Gastrocnemius medialis (tissue), 4 donors: ENCODE measurements at regions not wholly inside any gene's neighbourhood (a gene's known extent, or its start where the extent isn't known, plus 50 kb on each side); places are given as distances from the start of the nearest gene placed in this dataset.
A peak's percentile ranks its signal among the peaks of the same experiment; 100 is the strongest.

ENCODE experiments used
- ATAC-seq, 2 donors: fragments of 150-250 bp; one replicate each; pipeline ENCODE4 v1.9.1; 2016
- DNase-seq, 2 donors: peaks; one replicate each; pipeline ENCODE4 v3.0.0-alpha.2; 2019
- H3K27ac ChIP-seq, 4 donors: fragments of 200-600 bp; sonication (generic); 1 replicate in 1 of 4; 2 replicates in 3 of 4; pipeline ENCODE4 v1.5.1; 2016 to 2018; ENCODE audit warnings: mild to moderate bottlenecking in 2 of 4, moderate library complexity in 1 of 4
- H3K27me3 ChIP-seq, 3 donors: fragments of 200-600 bp; sonication (generic) in 2 of 3; 1 replicate in 1 of 3; 2 replicates in 2 of 3; pipeline versions ENCODE4 v1.5.1 to v1.6.0; 2016 to 2019; ENCODE audit warnings: mild to moderate bottlenecking in 1 of 3, moderate library complexity in 1 of 3
- H3K36me3 ChIP-seq, 2 donors: fragments of 200-600 bp; sonication (generic) in 1 of 2; one replicate each; pipeline ENCODE4 v1.5.1; 2017 to 2018
- H3K4me1 ChIP-seq, 2 donors: fragments of 200-600 bp; sonication (generic) in 1 of 2; one replicate each; pipeline ENCODE4 v1.5.1; 2016 to 2017; ENCODE audit warnings: mild to moderate bottlenecking in 2 of 2
- H3K4me3 ChIP-seq, 4 donors: fragments of 200-600 bp; sonication (generic) in 3 of 4; 1 replicate in 1 of 4; 2 replicates in 3 of 4; pipeline ENCODE4 v1.5.1; 2016 to 2019; ENCODE audit warnings: mild to moderate bottlenecking in 2 of 4
- H3K9me3 ChIP-seq, 3 donors: fragments of 200-600 bp; sonication (generic) in 2 of 3; 1 replicate in 1 of 3; 2 replicates in 2 of 3; pipeline ENCODE4 v1.5.1; 2016 to 2019
- CTCF ChIP-seq, 5 experiments: fragments of 450-650 bp in 3 of 5; fragments of 200-600 bp in 2 of 5; sonication (generic) in 2 of 5; IDR thresholded peaks in 4 of 5; conservative IDR thresholded peaks in 1 of 5; 1 replicate in 4 of 5; 2 replicates in 1 of 5; pipeline ENCODE4 v1.5.1; 2016 to 2019; ENCODE audit warnings: antibody characterized with exemption in 5 of 5, mild to moderate bottlenecking in 3 of 5, moderate library complexity in 3 of 5
- POLR2A ChIP-seq, 2 donors: fragments of 450-650 bp; IDR thresholded peaks; one replicate each; pipeline ENCODE4 v1.6.1; 2017; ENCODE audit warnings: antibody characterized with exemption in 2 of 2, mild to moderate bottlenecking in 2 of 2, moderate library complexity in 2 of 2
- in situ Hi-C, 4 donors: fragments of 200-750 bp; cut with MboI; loops; one replicate each; pipeline versions ENCODE4 v1.15.0 to v1.8.0; 2017; ENCODE audit warnings: low sequenced_read_pairs in 4 of 4
- intact Hi-C: fragments of 100-400 bp; cut with DNase I; formaldehyde crosslinking; loops from one replicate; pipeline ENCODE4 v1.15.1; 2023; ENCODE audit warnings: low total_unique reads

GRCh38 chr11:103832762-103833161, 203.7 kb upstream of the DDI1 start:
- TF ChIP-seq POLR2A (IDR thresholded peaks at IDR 0.05): no peak
- TF ChIP-seq CTCF (IDR thresholded peaks at IDR 0.05 in 4 of 5, conservative IDR thresholded peaks at IDR 0.05 in 1 of 5): no peak
- intact Hi-C loops: no loop called here

GRCh38 chr11:103842191-103842590, 194.2 kb upstream of the DDI1 start:
- intact Hi-C loops: no loop called here
- no peaks in the 10 kb centered on the region for H3K4me1 ChIP-seq
- no peak for DNase-seq
- in situ Hi-C loops: no loop called here
- H3K9me3 ChIP-seq: no peaks in the 10 kb centered on the region
- no peaks in the 10 kb centered on the region for H3K36me3 ChIP-seq
- H3K4me3 ChIP-seq: no peak overlapping the region
- no peak for ATAC-seq
- no peaks in the 10 kb centered on the region for H3K27me3 ChIP-seq
- no peak overlapping the region for H3K27ac ChIP-seq
- TF ChIP-seq CTCF (IDR thresholded peaks at IDR 0.05 in 4 of 5, conservative IDR thresholded peaks at IDR 0.05 in 1 of 5): no peak
- TF ChIP-seq POLR2A (IDR thresholded peaks at IDR 0.05): no peak

More at GRCh38 chr11:103832762-103833161, 203.7 kb upstream of the DDI1 start:
- ATAC-seq (no peak), DNase-seq (no peak)
- Histone ChIP-seq H3K4me1 (no peaks in the 10 kb centered on the region), H3K27ac (no peak overlapping the region), H3K36me3 (no peaks in the 10 kb centered on the region), H3K4me3 (no peak overlapping the region), H3K27me3 (no peaks in the 10 kb centered on the region), H3K9me3 (no peaks in the 10 kb centered on the region)
- in situ Hi-C loops: no loop called here

GRCh38 chr11:103842795-103843194, 193.6 kb upstream of the DDI1 start:
- no peak overlapping the region for H3K27ac ChIP-seq
- TF ChIP-seq CTCF (IDR thresholded peaks at IDR 0.05 in 4 of 5, conservative IDR thresholded peaks at IDR 0.05 in 1 of 5): no peak
- TF ChIP-seq POLR2A (IDR thresholded peaks at IDR 0.05): no peak
- no peaks in the 10 kb centered on the region for H3K36me3 ChIP-seq
- H3K27me3 ChIP-seq: no peaks in the 10 kb centered on the region
- ATAC-seq (peak; percentile 11 to 39), DNase-seq (no peak)
- in situ Hi-C loops: no loop called here
- no peaks in the 10 kb centered on the region for H3K4me1 ChIP-seq
- no peak overlapping the region for H3K4me3 ChIP-seq
- no peaks in the 10 kb centered on the region for H3K9me3 ChIP-seq
- intact Hi-C loops: no loop called here

- intact Hi-C loops: no loop called here
- in situ Hi-C loops: no loop called here
- H3K36me3 ChIP-seq: no peaks in the 10 kb centered on the region
These were observed 191.9 kb upstream of the DDI1 start for GRCh38 chr11:103844327-103845215.

More at GRCh38 chr11:103844327-103845215, 191.9 kb upstream of the DDI1 start:
- H3K4me1 ChIP-seq: no peaks in the 10 kb centered on the region
- no peaks in the 10 kb centered on the region for H3K9me3 ChIP-seq
- no peaks in the 10 kb centered on the region for H3K27me3 ChIP-seq
- no peak overlapping the region for H3K4me3 ChIP-seq
- DNase-seq (no peak), ATAC-seq (no peak)
- TF ChIP-seq CTCF (IDR thresholded peaks at IDR 0.05 in 4 of 5, conservative IDR thresholded peaks at IDR 0.05 in 1 of 5) (no peak), POLR2A (IDR thresholded peaks at IDR 0.05) (no peak)
- no peak overlapping the region for H3K27ac ChIP-seq
